Type B pancreatic cell (in vitro differentiated cells): ENCODE measurements at regions not wholly inside any gene's neighbourhood (a gene's known extent, or its start where the extent isn't known, plus 50 kb on each side); places are given as distances from the start of the nearest gene placed in this dataset.

Source experiments
- DNase-seq: peaks from one replicate; pipeline ENCODE4 v3.0.0; 2021; ENCODE audit warnings: mixed read lengths; ENCODE audit not compliant: unreplicated experiment; ENCODE audit errors: extremely low spot score
- H3K27ac Mint-ChIP-seq: 2 replicates; pipeline ENCODE4 v1.8.0; 2021; ENCODE audit warnings: mild to moderate bottlenecking, mixed read lengths
- H3K27me3 Mint-ChIP-seq: 2 replicates; pipeline ENCODE4 v1.8.0; 2021; ENCODE audit warnings: mixed read lengths
- H3K36me3 Mint-ChIP-seq: 2 replicates; pipeline ENCODE4 v1.8.0; 2021; ENCODE audit warnings: mixed read lengths
- H3K4me1 Mint-ChIP-seq: one replicate; pipeline ENCODE4 v1.8.0; 2021; ENCODE audit warnings: mixed read lengths; ENCODE audit not compliant: unreplicated experiment
- H3K4me3 Mint-ChIP-seq: 2 replicates; pipeline ENCODE4 v1.8.0; 2021; ENCODE audit warnings: mild to moderate bottlenecking, mixed read lengths
- H3K9me3 Mint-ChIP-seq: 2 replicates; pipeline ENCODE4 v1.8.0; 2021; ENCODE audit warnings: mixed read lengths
- TF ChIP-seq, protein P1 (sequence below): fragments of 200-600 bp; sonication (generic); conservative IDR thresholded peaks from 2 replicates; pipeline ENCODE4 v1.5.0; 2021; ENCODE audit warnings: antibody characterized with exemption, mild to moderate bottlenecking

DNA sequence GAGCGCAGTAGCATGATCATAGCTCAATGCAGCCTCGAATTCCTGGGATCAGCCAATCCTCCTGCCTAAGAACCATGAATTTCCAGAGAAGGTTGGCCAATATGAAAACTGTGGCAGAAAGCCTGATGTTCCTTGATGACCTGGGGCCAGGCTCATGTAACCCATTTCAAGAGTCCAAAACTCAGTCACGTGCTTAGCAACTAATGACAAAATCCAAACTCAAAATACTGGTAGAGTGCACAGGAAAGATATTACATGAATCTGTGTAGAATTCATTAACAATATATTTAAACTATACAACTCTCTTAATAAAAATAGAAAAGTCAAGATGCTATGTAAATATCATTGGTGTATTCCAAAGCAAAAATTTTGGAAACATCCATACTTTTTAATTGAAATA lies 265.7 kb upstream of the NDST3 start:
- Mint-ChIP-seq H3K27me3 (no peaks in the 10 kb centered on the region), H3K9me3 (no peaks in the 10 kb centered on the region), H3K27ac (no peak overlapping the region), H3K36me3 (no peaks in the 10 kb centered on the region), H3K4me1 (no peaks in the 10 kb centered on the region), H3K4me3 (no peak overlapping the region)
- DNase-seq: no peak
- TF ChIP-seq, protein P1, sequence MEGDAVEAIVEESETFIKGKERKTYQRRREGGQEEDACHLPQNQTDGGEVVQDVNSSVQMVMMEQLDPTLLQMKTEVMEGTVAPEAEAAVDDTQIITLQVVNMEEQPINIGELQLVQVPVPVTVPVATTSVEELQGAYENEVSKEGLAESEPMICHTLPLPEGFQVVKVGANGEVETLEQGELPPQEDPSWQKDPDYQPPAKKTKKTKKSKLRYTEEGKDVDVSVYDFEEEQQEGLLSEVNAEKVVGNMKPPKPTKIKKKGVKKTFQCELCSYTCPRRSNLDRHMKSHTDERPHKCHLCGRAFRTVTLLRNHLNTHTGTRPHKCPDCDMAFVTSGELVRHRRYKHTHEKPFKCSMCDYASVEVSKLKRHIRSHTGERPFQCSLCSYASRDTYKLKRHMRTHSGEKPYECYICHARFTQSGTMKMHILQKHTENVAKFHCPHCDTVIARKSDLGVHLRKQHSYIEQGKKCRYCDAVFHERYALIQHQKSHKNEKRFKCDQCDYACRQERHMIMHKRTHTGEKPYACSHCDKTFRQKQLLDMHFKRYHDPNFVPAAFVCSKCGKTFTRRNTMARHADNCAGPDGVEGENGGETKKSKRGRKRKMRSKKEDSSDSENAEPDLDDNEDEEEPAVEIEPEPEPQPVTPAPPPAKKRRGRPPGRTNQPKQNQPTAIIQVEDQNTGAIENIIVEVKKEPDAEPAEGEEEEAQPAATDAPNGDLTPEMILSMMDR: no peak

DNA sequence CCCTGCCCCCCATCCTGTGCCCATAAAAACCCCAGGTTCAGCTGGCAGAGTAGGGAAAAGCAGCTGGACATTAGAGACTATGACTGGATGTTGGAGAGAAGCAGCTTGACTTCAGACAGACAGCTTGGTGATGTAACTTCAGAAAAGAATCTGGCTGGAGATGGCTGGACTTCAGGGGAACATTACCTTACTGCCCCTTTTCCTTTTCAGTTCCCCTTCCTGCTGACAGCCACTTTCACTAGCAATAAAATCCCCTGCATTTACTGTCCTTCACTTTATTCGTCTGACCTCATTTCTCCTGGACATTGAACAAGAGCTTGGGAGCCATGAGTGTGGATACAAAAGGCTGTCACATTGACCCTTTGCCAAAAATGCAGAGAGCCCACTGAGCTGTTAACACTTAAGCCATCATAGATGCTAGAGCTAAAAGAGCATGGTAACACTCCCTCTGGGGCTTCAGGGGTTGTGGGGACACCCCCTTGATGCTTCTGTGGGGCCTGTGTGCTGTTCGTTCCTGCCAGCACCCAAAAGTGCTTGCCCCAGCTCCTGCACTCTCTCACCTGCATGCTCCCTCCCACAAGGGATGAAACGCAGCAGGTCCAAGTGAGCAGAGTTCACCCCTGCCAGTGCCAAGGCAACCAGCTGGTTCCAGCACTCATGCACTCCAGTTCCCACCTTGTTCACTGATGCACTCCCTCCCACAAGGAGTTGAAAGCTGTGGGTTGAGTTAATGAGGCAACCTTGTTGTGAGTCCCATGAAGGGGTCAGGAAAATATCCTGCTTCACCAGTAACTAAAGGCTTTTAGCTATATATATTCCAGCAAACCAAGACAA lies 263.8 kb upstream of the NDST3 start:
- H3K36me3 Mint-ChIP-seq: no peaks in the 10 kb centered on the region
- no peaks in the 10 kb centered on the region for H3K27me3 Mint-ChIP-seq
- no peaks in the 10 kb centered on the region for H3K4me1 Mint-ChIP-seq
- no peak for DNase-seq
- TF ChIP-seq, protein P1: no peak
- H3K4me3 Mint-ChIP-seq: no peak overlapping the region
- H3K9me3 Mint-ChIP-seq: no peaks in the 10 kb centered on the region
- no peak overlapping the region for H3K27ac Mint-ChIP-seq

DNA sequence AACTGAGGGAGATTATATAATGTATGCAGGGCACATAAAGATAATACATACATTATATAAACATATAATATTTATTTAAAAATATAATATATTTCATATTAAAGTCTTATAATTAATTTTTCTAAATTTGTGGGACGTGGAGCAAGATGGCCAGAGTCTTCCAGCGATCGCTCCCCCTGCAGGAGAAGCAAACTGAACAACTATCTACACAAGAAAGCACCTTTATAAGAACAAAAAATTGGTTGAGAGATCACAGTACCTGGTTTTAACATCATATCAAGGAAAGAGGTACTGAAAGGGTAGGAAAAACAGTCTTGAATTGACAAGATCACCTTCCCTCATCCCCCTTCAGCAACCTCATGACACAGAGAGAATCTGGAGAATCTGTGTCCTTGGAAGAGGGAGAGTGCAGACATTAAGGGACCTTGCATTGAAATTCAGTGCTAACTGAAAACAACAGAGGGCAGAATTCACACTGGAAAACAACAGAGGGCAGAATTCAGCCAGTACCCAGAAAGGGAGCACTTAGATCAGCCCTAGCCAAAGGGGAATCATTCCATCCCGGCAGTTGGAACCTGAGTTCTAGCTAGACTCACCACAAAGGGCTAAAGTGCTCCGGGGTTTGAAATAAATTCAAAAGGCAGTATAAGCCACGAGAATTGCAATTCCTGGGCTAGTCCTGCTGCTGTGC lies 262.5 kb upstream of the NDST3 start:
- Mint-ChIP-seq H3K4me3 (no peak overlapping the region), H3K36me3 (no peaks in the 10 kb centered on the region), H3K27ac (no peak overlapping the region), H3K27me3 (no peaks in the 10 kb centered on the region), H3K4me1 (no peaks in the 10 kb centered on the region), H3K9me3 (no peaks in the 10 kb centered on the region)
- TF ChIP-seq, protein P1: no peak
- DNase-seq: no peak

DNA sequence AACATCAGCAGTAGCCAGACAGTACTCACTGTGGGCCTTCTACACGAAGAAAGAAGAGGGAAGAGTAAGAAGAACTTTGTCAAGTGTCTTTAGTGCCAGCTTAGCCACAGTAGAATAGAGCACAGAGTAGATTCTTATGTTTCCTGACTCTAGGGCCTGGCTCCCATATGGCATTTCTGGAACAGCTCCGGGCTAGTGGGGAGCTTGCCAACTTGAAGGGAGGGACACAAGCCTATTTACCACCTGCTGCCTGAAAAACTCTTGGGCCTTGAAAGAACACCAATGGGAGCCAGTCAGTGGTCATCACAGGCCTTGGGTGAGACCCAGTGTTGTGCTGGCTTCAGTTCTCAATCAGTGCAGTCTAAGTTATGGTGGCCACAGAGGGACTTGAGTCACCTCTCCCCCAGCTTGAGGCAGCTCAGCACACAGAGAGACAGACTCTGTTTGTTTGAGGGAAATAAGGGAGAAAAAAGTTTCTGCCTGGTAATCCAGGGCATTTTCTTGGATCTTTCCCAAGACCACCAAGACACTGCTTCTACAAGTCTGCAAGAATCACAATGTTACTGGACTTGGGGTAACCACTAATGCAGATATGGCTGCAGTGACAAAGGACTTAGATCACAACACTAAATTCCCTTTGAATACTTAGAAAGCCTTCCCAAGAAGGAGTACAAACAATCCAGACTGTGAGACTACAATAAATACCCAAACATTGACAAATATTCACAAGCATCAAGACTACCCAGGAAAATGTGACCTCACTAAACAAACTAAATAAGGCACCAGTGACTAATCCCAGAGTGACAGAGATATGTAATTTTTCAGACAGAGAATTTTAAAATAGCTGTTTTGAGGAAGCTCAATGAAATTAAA lies 261.0 kb upstream of the NDST3 start:
- H3K36me3 Mint-ChIP-seq: no peaks in the 10 kb centered on the region
- no peaks in the 10 kb centered on the region for H3K9me3 Mint-ChIP-seq
- H3K4me1 Mint-ChIP-seq: peaks cover 6% of the 10 kb centered on the region
- TF ChIP-seq, protein P1: no peak
- DNase-seq: no peak
- H3K27ac Mint-ChIP-seq: no peak overlapping the region
- no peak overlapping the region for H3K4me3 Mint-ChIP-seq
- H3K27me3 Mint-ChIP-seq: no peaks in the 10 kb centered on the region

DNA sequence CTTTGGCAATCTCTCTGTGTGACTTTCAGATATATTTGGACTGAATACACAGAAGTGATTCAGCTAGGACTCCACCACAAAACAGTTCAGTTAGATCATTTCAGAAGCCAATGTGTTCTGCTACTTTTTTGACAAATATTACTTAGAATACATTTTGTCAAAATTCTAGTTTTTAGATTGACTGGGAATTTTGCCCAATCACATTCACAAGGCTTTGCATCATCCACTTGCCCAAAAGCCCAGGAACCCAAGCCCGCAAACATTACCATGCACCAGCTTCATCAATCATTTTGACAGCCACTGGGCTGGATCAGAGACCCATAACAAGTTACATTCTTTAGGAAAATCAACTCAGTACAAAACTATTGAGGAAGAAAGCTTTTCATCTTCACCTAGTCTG lies 256.6 kb upstream of the NDST3 start:
- Mint-ChIP-seq H3K4me1 (peaks cover 6% of the 10 kb centered on the region), H3K36me3 (no peaks in the 10 kb centered on the region), H3K4me3 (no peak overlapping the region), H3K27ac (no peak overlapping the region), H3K9me3 (no peaks in the 10 kb centered on the region), H3K27me3 (no peaks in the 10 kb centered on the region)
- DNase-seq: no peak
- TF ChIP-seq, protein P1: no peak
